IPS-15b (cell line): ENCODE measurements at regions not wholly inside any gene's neighbourhood (a gene's known extent, or its start where the extent isn't known, plus 50 kb on each side); places are given as distances from the start of the nearest gene placed in this dataset.

Source experiments
- H3K27me3 ChIP-seq: one replicate; pipeline ENCODE4 v1.6.1; 2013; ENCODE audit warnings: low read length; ENCODE audit not compliant: control insufficient read depth, insufficient read depth
- H3K36me3 ChIP-seq: one replicate; pipeline ENCODE4 v1.6.1; 2013; ENCODE audit warnings: low read length; ENCODE audit not compliant: control insufficient read depth, insufficient read depth
- H3K4me1 ChIP-seq: one replicate; pipeline ENCODE4 v1.6.1; 2013; ENCODE audit warnings: mild to moderate bottlenecking, low read length; ENCODE audit not compliant: control insufficient read depth, insufficient read depth
- H3K4me3 ChIP-seq: one replicate; pipeline ENCODE4 v1.5.1; 2013; ENCODE audit warnings: low read depth, low read length
- H3K9ac ChIP-seq: one replicate; pipeline ENCODE4 v1.6.1; 2013; ENCODE audit warnings: low read depth, mild to moderate bottlenecking, low read length
- H3K9me3 ChIP-seq: one replicate; pipeline ENCODE4 v1.6.1; 2013; ENCODE audit warnings: mild to moderate bottlenecking, low read length; ENCODE audit not compliant: control insufficient read depth, insufficient read depth

DNA sequence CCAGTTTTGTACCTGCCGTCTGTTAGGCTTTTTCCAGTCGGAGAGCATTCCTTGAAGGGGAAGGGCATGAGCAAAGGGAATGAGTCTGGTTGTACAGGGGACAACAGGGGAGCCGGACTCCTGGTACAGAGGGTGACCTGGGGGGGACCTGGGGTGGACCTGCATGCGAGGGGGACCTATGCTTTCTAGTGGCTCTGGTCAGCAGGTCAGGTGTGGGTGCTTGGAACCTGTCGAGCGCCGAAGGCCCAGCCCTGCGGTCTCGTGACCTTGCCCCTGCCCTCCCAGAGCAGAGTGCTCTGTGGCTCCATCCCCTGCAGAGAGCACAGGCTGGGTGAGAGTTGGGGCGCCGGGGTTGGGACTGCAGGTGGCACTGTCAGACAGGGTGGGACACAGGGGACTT lies 96.7 kb upstream of the ASAP2 start:
- no peaks in the 10 kb centered on the region for H3K36me3 ChIP-seq
- no peaks in the 10 kb centered on the region for H3K9me3 ChIP-seq
- no peaks in the 10 kb centered on the region for H3K4me1 ChIP-seq
- H3K4me3 ChIP-seq: no peak overlapping the region
- H3K27me3 ChIP-seq: no peaks in the 10 kb centered on the region
- H3K9ac ChIP-seq: no peak overlapping the region

DNA sequence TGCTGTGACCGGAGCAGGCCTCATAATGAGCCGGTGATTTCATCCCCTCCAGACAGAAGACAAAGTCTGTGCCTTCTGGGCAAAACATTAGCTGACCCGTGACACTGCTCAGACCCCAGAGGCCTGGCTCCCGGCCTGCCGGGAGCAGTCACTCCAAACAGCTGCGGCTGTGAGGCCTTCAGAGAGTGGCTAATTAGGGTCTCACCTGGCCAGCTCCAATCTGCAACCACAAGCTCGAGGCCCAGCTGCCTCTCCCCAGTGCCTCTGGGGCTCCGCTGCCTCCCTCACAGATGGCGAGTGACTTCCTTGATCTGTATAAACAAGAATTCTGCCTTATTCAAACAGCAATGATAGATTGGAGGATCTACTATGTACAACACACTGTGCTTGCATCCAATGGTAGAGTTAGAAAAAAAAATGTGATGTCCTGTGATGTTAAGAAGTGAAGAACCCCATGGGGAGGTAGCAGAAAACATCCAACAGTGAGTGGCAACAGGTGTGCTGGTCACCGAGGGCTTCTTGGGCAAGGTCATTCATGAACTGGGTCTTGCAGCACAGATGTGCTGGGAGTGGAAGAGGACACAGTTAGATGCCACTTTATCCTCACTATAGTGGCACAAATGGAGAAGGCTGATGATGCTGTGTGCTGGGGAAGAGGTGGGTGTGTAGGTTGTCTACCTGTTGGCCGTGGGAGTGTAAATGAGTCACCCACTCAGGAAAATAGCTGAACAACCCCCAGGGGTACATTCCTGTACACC lies 98.2 kb upstream of the ASAP2 start:
- H3K36me3 ChIP-seq: no peaks in the 10 kb centered on the region
- no peaks in the 10 kb centered on the region for H3K4me1 ChIP-seq
- H3K27me3 ChIP-seq: no peaks in the 10 kb centered on the region
- no peak overlapping the region for H3K9ac ChIP-seq
- no peak overlapping the region for H3K4me3 ChIP-seq
- H3K9me3 ChIP-seq: no peaks in the 10 kb centered on the region

DNA sequence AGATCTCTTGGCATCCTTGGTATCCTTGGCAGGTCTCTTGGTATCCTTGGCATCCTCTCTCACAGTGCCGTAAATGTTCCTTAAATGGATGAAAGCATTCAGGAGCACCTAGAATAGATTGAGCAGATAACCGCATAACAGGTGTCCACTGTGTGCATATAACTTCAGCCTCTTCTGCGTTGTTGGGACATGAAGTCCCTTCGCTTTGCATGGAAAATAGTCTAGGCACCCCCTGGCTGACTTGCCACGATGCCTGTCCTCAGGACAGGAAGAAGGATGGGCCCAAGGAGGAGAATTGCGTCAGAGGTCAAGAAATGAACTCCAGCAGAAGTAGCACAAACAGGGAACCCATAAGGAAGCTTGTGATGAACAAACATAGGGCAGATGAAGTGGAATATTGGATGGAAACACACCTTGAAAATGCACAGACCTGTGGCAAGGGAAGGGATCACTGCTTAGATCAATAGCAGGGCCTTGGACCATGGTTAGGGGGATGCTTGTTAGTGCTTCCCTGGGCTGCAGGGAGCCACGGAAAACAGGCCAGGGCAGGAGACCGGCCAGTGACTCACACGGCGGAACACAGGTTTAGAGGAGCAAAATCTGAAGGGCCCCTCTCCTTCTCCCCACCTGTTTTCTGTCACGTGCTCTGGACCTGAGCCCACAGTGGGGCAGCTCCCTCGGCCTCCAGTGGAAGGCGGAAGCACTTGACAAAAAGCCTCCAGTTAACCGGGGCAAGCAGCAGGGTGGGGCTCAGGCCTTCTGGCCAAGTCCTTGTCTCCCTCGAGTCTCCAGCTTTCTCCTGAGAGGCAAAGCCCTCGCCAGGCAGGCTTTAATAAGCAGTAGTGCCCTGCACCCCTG lies 99.2 kb upstream of the ASAP2 start:
- Histone ChIP-seq H3K9me3 (no peaks in the 10 kb centered on the region), H3K9ac (no peak overlapping the region), H3K4me3 (no peak overlapping the region), H3K4me1 (peaks cover 6% of the 10 kb centered on the region), H3K36me3 (no peaks in the 10 kb centered on the region), H3K27me3 (no peaks in the 10 kb centered on the region)

DNA sequence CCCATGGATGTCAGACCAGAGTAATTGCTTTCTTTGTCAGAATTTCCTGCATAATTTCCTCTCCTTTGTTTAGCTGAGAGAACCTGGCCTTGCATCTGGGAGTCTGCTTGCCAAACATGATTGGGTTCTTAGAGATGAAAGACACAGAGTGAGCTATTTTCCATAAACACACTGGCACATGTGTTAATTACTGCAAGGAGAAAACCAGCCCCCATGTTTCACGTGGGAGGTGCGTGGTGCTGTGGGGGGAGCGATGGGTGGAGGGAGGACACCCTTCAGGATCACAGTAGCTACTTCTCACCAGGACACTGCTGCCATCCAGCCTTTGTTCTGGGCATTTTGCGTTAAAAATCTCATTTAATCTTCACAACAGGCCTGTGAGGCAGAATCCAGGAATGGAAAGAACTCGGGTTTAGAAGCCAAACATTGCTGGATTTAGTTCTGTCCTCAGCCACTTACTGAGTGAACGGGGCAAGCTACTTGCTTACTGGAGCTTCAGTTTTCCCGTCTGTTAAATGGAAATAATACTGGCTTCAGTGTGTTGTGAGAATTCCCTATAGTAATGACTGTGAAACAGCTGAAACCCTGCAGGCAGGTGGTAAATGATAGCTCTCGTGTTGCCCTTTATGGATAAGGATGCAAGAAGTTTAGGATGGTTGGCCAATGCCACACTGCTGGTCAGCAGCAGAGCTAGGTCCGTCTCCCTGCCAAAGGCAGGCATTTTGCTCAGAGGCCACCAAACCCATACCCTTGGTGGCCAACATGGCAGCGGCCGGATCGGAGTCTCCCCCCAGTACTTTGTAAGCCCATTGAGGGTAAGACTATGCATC lies 100.1 kb upstream of the ASAP2 start:
- no peaks in the 10 kb centered on the region for H3K36me3 ChIP-seq
- H3K9me3 ChIP-seq: no peaks in the 10 kb centered on the region
- no peak overlapping the region for H3K4me3 ChIP-seq
- H3K9ac ChIP-seq: no peak overlapping the region
- H3K4me1 ChIP-seq: peaks cover 6% of the 10 kb centered on the region
- no peaks in the 10 kb centered on the region for H3K27me3 ChIP-seq

DNA sequence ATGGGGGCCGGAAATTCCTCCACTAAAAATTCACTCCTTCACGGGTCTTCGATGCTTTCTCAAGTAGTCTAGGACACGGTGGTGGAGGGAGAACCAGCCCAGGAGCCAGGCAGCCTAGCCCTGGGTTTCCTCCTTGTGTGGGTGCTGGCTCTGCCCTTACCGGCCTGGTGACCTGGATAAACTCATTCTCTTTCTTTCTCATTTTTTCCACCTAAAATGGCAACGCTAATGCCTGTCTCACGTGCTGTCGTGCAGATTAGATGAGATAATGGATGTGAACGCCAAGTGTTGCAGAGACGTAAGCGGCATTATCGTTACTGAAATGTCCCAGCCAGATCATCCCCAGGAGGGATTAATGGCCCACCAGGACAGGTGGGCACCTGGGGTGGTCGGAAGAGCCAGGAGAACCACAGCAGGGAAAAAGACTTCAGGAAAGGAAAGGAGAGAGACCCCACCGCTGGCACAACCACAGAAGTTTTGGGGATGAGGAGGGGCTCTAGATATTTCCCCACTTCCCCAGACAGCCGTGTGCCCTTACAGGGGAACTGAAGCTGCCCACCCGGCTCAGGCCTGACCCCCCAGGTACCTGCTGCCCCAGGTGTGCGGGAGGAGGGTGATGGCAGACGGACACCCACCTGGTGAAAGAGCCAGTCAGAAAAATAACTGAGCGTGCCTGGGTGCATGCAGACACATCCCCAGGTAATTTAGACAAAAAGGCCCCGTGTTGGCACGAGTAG lies 100.8 kb upstream of the ASAP2 start:
- H3K9ac ChIP-seq: no peak overlapping the region
- H3K4me3 ChIP-seq: no peak overlapping the region
- no peaks in the 10 kb centered on the region for H3K9me3 ChIP-seq
- H3K27me3 ChIP-seq: no peaks in the 10 kb centered on the region
- H3K36me3 ChIP-seq: no peaks in the 10 kb centered on the region
- peaks cover 6% of the 10 kb centered on the region for H3K4me1 ChIP-seq

DNA sequence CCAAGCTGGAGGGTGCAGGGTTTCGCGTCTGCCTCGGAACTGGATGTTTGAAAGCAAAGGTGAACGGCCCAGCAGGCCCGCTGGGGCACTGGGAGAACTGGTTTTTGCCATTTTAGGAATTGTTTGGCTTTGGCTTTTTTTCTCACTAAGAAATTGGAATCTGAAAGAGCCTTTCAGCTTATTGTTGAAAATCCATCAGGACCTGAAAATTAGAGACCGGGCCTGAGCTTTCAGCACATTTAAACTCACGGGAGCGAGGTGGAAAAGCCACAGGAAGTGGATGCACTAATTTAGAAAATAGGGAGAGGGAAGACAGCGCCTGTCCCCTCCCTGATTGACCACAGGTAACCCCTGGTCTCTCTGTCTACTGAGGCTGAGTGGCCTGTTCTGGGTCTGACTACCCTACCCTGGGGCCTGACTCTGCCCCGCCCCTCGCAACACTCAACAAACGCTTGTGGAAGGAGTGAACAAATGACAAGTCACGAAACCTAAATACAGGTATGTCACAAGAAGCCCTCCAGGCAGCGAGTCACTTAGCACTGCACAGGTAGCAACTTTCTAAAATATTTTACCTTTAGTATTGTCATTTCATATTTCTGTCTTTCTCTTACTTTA lies 100.3 kb upstream of the MBOAT2 start:
- Histone ChIP-seq H3K36me3 (no peaks in the 10 kb centered on the region), H3K9me3 (no peaks in the 10 kb centered on the region), H3K9ac (no peak overlapping the region), H3K27me3 (no peaks in the 10 kb centered on the region), H3K4me1 (peaks cover 6% of the 10 kb centered on the region), H3K4me3 (no peak overlapping the region)

DNA sequence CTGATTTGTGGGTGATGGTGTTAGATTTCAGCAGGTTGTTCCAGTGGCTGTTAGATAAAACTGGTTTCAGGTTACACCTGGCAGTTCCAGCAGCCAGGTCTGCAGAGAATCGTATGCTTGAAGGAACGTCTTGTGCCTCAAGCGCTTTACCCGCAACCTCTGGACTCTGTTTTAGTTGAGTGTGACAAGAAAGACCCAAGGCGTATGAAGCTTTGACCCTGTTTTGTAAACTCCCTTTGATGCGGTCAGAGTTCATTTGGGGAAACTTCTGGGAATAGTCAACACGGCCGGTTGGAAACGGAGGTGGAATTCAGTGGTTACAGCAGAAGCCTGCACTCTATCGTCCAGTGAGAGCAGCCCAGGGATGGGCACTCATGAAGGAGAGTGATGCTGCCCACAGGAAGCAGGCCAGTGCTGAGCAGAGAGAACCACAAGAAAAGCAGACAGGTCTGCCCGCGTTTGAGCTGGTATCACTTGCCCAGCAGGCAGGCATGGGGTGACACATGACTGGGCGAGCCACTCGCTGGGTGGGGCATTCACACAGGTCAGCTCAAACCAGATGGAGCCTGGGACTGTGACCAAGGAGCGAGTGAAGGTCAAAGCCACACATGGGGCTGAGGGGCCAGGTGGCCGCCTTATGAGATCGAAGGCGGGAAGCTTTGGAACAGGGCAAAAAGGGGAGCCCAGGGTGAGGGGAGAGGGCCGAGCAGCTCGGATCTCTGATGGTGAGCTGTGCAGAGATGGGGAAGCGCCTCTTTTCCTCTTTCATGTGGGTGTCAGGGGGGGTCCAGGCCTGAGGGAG lies 99.6 kb upstream of the MBOAT2 start:
- Histone ChIP-seq H3K36me3 (no peaks in the 10 kb centered on the region), H3K9me3 (no peaks in the 10 kb centered on the region), H3K9ac (no peak overlapping the region), H3K4me1 (peaks cover 6% of the 10 kb centered on the region), H3K4me3 (peak overlapping the region; percentile 16), H3K27me3 (no peaks in the 10 kb centered on the region)

DNA sequence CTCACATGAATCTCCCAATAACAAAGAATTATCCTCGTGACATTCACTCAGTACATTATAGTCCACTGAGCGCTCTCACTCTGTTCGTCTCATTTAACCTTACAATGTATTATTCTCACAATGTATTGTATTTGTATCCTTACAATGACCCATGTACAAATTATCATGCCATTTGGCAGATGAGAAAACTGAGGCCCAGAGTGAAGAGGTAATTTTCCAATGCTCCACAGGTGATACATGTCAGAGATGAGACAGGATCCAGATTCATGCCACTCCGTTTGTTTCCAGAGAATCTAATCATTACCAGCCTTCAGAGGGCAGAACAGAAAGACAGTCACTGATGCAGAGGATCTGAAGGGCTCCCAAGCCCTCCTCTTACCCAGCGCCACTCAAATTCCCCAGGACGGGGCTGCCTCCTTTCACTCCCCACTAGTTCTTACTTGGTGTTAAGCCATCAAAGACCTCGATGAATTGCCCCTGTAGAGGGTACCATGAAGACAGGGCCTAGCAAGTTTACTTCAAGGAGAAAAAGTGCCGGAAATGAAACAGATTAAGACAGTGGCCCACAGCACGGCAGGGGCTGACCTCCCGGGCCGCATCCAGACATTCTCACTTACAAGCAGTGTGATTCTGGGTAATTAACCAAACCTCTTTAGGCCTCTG lies 98.4 kb upstream of the MBOAT2 start:
- Histone ChIP-seq H3K27me3 (no peaks in the 10 kb centered on the region), H3K9ac (no peak overlapping the region), H3K4me3 (no peak overlapping the region), H3K9me3 (no peaks in the 10 kb centered on the region), H3K36me3 (no peaks in the 10 kb centered on the region), H3K4me1 (peaks cover 6% of the 10 kb centered on the region)

DNA sequence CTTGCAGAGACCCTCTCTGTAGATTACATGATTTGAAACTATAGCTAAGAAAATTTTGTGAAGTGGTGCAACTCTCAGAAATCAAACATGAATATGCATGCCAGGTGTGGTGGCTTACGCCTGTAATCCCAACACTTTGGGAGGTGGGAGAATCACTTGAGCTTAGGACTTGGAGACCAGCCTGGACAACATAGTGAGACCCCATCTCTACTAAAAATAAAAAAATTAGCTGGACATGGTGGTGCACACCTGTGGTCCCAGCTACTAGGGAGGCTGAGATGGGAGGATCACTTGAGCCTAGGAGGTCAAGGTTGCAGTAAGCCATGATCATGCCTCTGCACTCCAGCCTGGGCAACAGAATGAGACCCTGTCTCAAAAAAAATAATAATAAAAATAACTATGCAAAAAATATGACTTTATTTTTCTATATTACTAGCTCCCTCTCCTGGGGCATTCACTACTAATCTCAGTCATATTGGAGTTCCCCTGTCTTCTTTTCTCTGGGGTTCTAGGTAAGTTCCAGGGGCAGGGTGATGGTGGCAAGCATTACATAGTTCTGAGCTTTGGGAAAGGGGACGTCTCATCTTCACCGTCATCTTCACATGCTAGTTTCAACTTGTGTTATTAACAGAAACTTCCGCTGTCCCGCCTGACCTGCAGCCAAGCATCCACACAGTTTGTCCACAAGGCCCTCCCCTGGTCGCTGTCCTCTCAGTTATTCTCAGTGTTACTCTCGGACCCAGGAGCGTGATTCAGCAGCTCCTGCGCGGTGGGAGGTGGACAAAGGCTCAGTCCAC lies 96.8 kb upstream of the MBOAT2 start:
- H3K27me3 ChIP-seq: peaks cover under 1% of the 10 kb centered on the region
- no peak overlapping the region for H3K4me3 ChIP-seq
- no peaks in the 10 kb centered on the region for H3K9me3 ChIP-seq
- peaks cover 6% of the 10 kb centered on the region for H3K4me1 ChIP-seq
- no peak overlapping the region for H3K9ac ChIP-seq
- H3K36me3 ChIP-seq: no peaks in the 10 kb centered on the region
